ENCODE measurements at regions not wholly inside any gene's neighbourhood (a gene's known extent, or its start where the extent isn't known, plus 50 kb on each side); places are given as distances from the start of the nearest gene placed in this dataset.
"Not testable (repeated sequence)": the region's sequence is repeated elsewhere in the genome, so short reads cannot be mapped to it uniquely, and the experiment has no call there.

GRCh38 chr15:45810201-45810600 lies 175.4 kb downstream of the SQOR start:
- DNase-seq (ENCODE audit: low read depth in 3 of 3) = no peak

- DNase-seq (ENCODE audit: low read depth in 3 of 3) = no peak
Observed at GRCh38 chr15:45812200-45812599, 177.4 kb downstream of the SQOR start.

GRCh38 chr15:45817578-45817977 lies 182.7 kb downstream of the SQOR start:
- DNase-seq (ENCODE audit: low read depth in 3 of 3) = not testable (repeated sequence)

- no peak for DNase-seq (ENCODE audit: low read depth in 3 of 3)
Observed at GRCh38 chr15:45821390-45821789, 186.6 kb downstream of the SQOR start.

GRCh38 chr15:45822968-45823367 lies 188.1 kb downstream of the SQOR start:
- not testable (repeated sequence) for DNase-seq (ENCODE audit: low read depth in 3 of 3)

GRCh38 chr15:45827275-45827674 lies 192.4 kb downstream of the SQOR start:
- DNase-seq (ENCODE audit: low read depth in 3 of 3) = no peak

GRCh38 chr15:45827766-45828165 lies 192.9 kb downstream of the SQOR start:
- DNase-seq (ENCODE audit: low read depth in 3 of 3) = no peak

- DNase-seq (ENCODE audit: low read depth in 3 of 3) = no peak
Observed at GRCh38 chr15:45829336-45830153, 194.7 kb downstream of the SQOR start.

- DNase-seq (ENCODE audit: low read depth in 3 of 3) = no peak
Observed at GRCh38 chr15:45831787-45832186, 197.0 kb downstream of the SQOR start.

GRCh38 chr15:45834622-45835021 lies 199.8 kb downstream of the SQOR start:
- DNase-seq (ENCODE audit: low read depth in 3 of 3) = no peak

- no peak for DNase-seq (ENCODE audit: low read depth in 3 of 3)
Observed at GRCh38 chr15:45842151-45842550, 207.3 kb downstream of the SQOR start.

- no peak for DNase-seq (ENCODE audit: low read depth in 3 of 3)
Observed at GRCh38 chr15:45847645-45848044, 212.8 kb downstream of the SQOR start.

- no peak for DNase-seq (ENCODE audit: low read depth in 3 of 3)
Observed at GRCh38 chr15:45849136-45849535, 214.3 kb downstream of the SQOR start.

- DNase-seq (ENCODE audit: low read depth in 3 of 3) = no peak
Observed at GRCh38 chr15:45854455-45855202, 219.8 kb downstream of the SQOR start.

GRCh38 chr15:45855210-45855906 lies 220.5 kb downstream of the SQOR start:
- DNase-seq (ENCODE audit: low read depth in 3 of 3) = no peak

GRCh38 chr15:45855907-45856579 lies 221.2 kb downstream of the SQOR start:
- DNase-seq (ENCODE audit: low read depth in 3 of 3) = no peak

GRCh38 chr15:45857291-45857690 lies 222.5 kb downstream of the SQOR start:
- DNase-seq (ENCODE audit: low read depth in 3 of 3) = no peak

- DNase-seq (ENCODE audit: low read depth in 3 of 3) = no peak
Observed at GRCh38 chr15:45858491-45858890, 223.7 kb downstream of the SQOR start.

- no peak for DNase-seq (ENCODE audit: low read depth in 3 of 3)
Observed at GRCh38 chr15:45862034-45862433, 227.2 kb downstream of the SQOR start.

- no peak for DNase-seq (ENCODE audit: low read depth in 3 of 3)
Observed at GRCh38 chr15:45863881-45864580, 229.2 kb downstream of the SQOR start.

GRCh38 chr15:45866616-45867015 lies 231.8 kb downstream of the SQOR start:
- DNase-seq (ENCODE audit: low read depth in 3 of 3) = no peak

Data from stimulated activated CD4-positive, alpha-beta T cell treated with anti-CD3 and anti-CD28 coated beads, TNF-alpha, amount 100 ng/mL, for 4 hours (primary cell).